ENCODE measurements at regions not wholly inside any gene's neighbourhood (a gene's known extent, or its start where the extent isn't known, plus 50 kb on each side); places are given as distances from the start of the nearest gene placed in this dataset.

GRCh38 chr20:22808628-22809027 is 224.3 kb upstream of the FOXA2 start:
- DNase-seq, result no peak
- WGBS, 2 donors, result 83 to 85% methylated on average over 2 of the region's 2 CpGs
- no peaks in the 10 kb centered on the region for H3K27me3 ChIP-seq
- H3K9me3 ChIP-seq, result no peaks in the 10 kb centered on the region
- TF ChIP-seq EP300 (IDR thresholded peaks at IDR 0.05) (no peak), POLR2AphosphoS5 (IDR thresholded peaks at IDR 0.05) (no peak), POLR2A (IDR thresholded peaks at IDR 0.05) (no peak), CTCF (IDR thresholded peaks at IDR 0.05) (no peak)
- H3K4me3 ChIP-seq, result no peak overlapping the region
- H3K27ac ChIP-seq, result no peak overlapping the region
- intact Hi-C loops (cut with DNase I), result no loop called here
- no peaks in the 10 kb centered on the region for H3K36me3 ChIP-seq
- no peaks in the 10 kb centered on the region for H3K4me1 ChIP-seq

- 76 to 88% methylated on average over 7 of the region's 7 CpGs for WGBS, 2 donors
These were observed 225.1 kb upstream of the SSTR4 start for GRCh38 chr20:22810030-22810429.

GRCh38 chr20:22810626-22811569 is 224.2 kb upstream of the SSTR4 start:
- no peak for TF ChIP-seq EP300 (IDR thresholded peaks at IDR 0.05)

More at GRCh38 chr20:22810030-22810429, 225.1 kb upstream of the SSTR4 start:
- H3K4me3 ChIP-seq, result no peak overlapping the region
- no peak overlapping the region for H3K27ac ChIP-seq
- no peaks in the 10 kb centered on the region for H3K36me3 ChIP-seq
- no peaks in the 10 kb centered on the region for H3K27me3 ChIP-seq
- H3K4me1 ChIP-seq, result no peaks in the 10 kb centered on the region
- TF ChIP-seq CTCF (IDR thresholded peaks at IDR 0.05) (no peak), EP300 (IDR thresholded peaks at IDR 0.05) (no peak), POLR2A (IDR thresholded peaks at IDR 0.05) (no peak), POLR2AphosphoS5 (IDR thresholded peaks at IDR 0.05) (no peak)
- H3K9me3 ChIP-seq, result no peaks in the 10 kb centered on the region
- DNase-seq, result no peak
- intact Hi-C loops (cut with DNase I), result no loop called here

GRCh38 chr20:22814471-22815205 is 220.5 kb upstream of the SSTR4 start:
- no peaks in the 10 kb centered on the region for H3K9me3 ChIP-seq
- DNase-seq, result no peak
- no peak overlapping the region for H3K27ac ChIP-seq
- no peaks in the 10 kb centered on the region for H3K4me1 ChIP-seq
- TF ChIP-seq POLR2AphosphoS5 (IDR thresholded peaks at IDR 0.05), result no peak
- no peak for TF ChIP-seq CTCF (IDR thresholded peaks at IDR 0.05)
- no peak for TF ChIP-seq EP300 (IDR thresholded peaks at IDR 0.05)
- no peak for TF ChIP-seq POLR2A (IDR thresholded peaks at IDR 0.05)
- H3K4me3 ChIP-seq, result no peak overlapping the region
- no peaks in the 10 kb centered on the region for H3K27me3 ChIP-seq
- intact Hi-C loops (cut with DNase I), result no loop called here
- H3K36me3 ChIP-seq, result no peaks in the 10 kb centered on the region
- WGBS, 2 donors, result 50 to 62% methylated on average over 9 of the region's 9 CpGs

More at GRCh38 chr20:22810626-22811569, 224.2 kb upstream of the SSTR4 start:
- H3K27ac ChIP-seq, result no peak overlapping the region
- H3K4me3 ChIP-seq, result no peak overlapping the region
- H3K4me1 ChIP-seq, result no peaks in the 10 kb centered on the region
- no peaks in the 10 kb centered on the region for H3K27me3 ChIP-seq
- no peaks in the 10 kb centered on the region for H3K36me3 ChIP-seq
- no peaks in the 10 kb centered on the region for H3K9me3 ChIP-seq
- 72 to 81% methylated on average over 11 of the region's 11 CpGs for WGBS, 2 donors
- intact Hi-C loops (cut with DNase I), result no loop called here
- no peak for DNase-seq

GRCh38 chr20:22815206-22815551 is 219.9 kb upstream of the SSTR4 start:
- no peak overlapping the region for H3K27ac ChIP-seq
- TF ChIP-seq POLR2A (IDR thresholded peaks at IDR 0.05) (no peak), POLR2AphosphoS5 (IDR thresholded peaks at IDR 0.05) (no peak), CTCF (IDR thresholded peaks at IDR 0.05) (no peak), EP300 (IDR thresholded peaks at IDR 0.05) (no peak)
- no peaks in the 10 kb centered on the region for H3K4me1 ChIP-seq
- no peaks in the 10 kb centered on the region for H3K27me3 ChIP-seq
- DNase-seq, result no peak
- intact Hi-C loops (cut with DNase I), result no loop called here
- H3K4me3 ChIP-seq, result no peak overlapping the region
- H3K9me3 ChIP-seq, result no peaks in the 10 kb centered on the region
- no peaks in the 10 kb centered on the region for H3K36me3 ChIP-seq
- 65 to 75% methylated on average over 5 of the region's 5 CpGs for WGBS, 2 donors

Measured in sigmoid colon (tissue), 6 donors.